ENCODE measurements at regions not wholly inside any gene's neighbourhood (a gene's known extent, or its start where the extent isn't known, plus 50 kb on each side); places are given as distances from the start of the nearest gene placed in this dataset.

DNA sequence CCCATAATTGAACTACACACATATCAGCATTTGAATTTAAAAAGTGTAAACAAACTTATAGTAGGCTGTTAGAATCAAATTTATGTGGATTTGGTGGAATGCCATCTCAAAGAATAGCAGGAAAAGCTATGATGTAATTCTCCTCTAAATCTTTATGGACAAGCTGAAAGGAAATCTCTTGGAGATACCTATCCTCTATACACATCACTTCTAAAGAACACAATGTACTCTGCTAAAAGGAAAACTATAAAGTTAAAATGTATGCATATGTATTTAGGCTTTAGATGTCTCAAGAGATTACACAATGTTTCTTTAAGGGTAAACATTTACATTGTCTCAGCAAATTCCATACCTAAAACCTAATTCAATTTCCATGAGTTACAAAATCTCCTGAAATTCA lies 323.3 kb downstream of the CRPPA start:
- TF ChIP-seq CEBPB (IDR thresholded peaks at IDR 0.05) = peak; percentile 20; the same call in 1 of the 2 replicates
- no peak for TF ChIP-seq EGR1 (IDR thresholded peaks at IDR 0.05)

GRCh38 chr7:16095171-16095950 lies 326.0 kb downstream of the CRPPA start:
- TF ChIP-seq FOXM1 (IDR thresholded peaks at IDR 0.05; ENCODE audit: borderline replicate concordance, low read depth) = no peak
- TF ChIP-seq, protein P1, sequence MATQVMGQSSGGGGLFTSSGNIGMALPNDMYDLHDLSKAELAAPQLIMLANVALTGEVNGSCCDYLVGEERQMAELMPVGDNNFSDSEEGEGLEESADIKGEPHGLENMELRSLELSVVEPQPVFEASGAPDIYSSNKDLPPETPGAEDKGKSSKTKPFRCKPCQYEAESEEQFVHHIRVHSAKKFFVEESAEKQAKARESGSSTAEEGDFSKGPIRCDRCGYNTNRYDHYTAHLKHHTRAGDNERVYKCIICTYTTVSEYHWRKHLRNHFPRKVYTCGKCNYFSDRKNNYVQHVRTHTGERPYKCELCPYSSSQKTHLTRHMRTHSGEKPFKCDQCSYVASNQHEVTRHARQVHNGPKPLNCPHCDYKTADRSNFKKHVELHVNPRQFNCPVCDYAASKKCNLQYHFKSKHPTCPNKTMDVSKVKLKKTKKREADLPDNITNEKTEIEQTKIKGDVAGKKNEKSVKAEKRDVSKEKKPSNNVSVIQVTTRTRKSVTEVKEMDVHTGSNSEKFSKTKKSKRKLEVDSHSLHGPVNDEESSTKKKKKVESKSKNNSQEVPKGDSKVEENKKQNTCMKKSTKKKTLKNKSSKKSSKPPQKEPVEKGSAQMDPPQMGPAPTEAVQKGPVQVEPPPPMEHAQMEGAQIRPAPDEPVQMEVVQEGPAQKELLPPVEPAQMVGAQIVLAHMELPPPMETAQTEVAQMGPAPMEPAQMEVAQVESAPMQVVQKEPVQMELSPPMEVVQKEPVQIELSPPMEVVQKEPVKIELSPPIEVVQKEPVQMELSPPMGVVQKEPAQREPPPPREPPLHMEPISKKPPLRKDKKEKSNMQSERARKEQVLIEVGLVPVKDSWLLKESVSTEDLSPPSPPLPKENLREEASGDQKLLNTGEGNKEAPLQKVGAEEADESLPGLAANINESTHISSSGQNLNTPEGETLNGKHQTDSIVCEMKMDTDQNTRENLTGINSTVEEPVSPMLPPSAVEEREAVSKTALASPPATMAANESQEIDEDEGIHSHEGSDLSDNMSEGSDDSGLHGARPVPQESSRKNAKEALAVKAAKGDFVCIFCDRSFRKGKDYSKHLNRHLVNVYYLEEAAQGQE (IDR thresholded peaks at IDR 0.05; ENCODE audit: low read depth) = peak; percentile 34; the same call in 1 of the 2 replicates

- no peak for TF ChIP-seq TEAD4 (IDR thresholded peaks at IDR 0.05)
- TF ChIP-seq, protein P1 (IDR thresholded peaks at IDR 0.05; ENCODE audit: low read depth) = no peak
- no peak for TF ChIP-seq CEBPB (IDR thresholded peaks at IDR 0.05)
- TF ChIP-seq FOXM1 (IDR thresholded peaks at IDR 0.05; ENCODE audit: borderline replicate concordance, low read depth) = no peak
- no peak for TF ChIP-seq TCF12 (IDR thresholded peaks at IDR 0.05; ENCODE audit: low read depth)
- no peak for TF ChIP-seq YY1 (IDR thresholded peaks at IDR 0.05; ENCODE audit: low read depth)
- TF ChIP-seq ZBTB7A (IDR thresholded peaks at IDR 0.05; ENCODE audit: low read depth) = no peak
- no peak for TF ChIP-seq NFIC (IDR thresholded peaks at IDR 0.05)
- no peak for TF ChIP-seq TAF1 (IDR thresholded peaks at IDR 0.05; ENCODE audit: low read depth)
- no peak for TF ChIP-seq CREB1 (IDR thresholded peaks at IDR 0.05; ENCODE audit: low read depth)
- TF ChIP-seq, protein P2, sequence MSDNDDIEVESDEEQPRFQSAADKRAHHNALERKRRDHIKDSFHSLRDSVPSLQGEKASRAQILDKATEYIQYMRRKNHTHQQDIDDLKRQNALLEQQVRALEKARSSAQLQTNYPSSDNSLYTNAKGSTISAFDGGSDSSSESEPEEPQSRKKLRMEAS (IDR thresholded peaks at IDR 0.05) = no peak
- no peak for TF ChIP-seq EGR1 (IDR thresholded peaks at IDR 0.05)
- TF ChIP-seq, protein P3, sequence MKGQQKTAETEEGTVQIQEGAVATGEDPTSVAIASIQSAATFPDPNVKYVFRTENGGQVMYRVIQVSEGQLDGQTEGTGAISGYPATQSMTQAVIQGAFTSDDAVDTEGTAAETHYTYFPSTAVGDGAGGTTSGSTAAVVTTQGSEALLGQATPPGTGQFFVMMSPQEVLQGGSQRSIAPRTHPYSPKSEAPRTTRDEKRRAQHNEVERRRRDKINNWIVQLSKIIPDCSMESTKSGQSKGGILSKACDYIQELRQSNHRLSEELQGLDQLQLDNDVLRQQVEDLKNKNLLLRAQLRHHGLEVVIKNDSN (IDR thresholded peaks at IDR 0.05) = no peak
- no peak for TF ChIP-seq EP300 (IDR thresholded peaks at IDR 0.05; ENCODE audit: borderline replicate concordance)
These were observed 326.7 kb downstream of the CRPPA start for GRCh38 chr7:16094651-16095050.

GRCh38 chr7:16092711-16093110 lies 328.6 kb downstream of the CRPPA start:
- TF ChIP-seq, protein P2 (IDR thresholded peaks at IDR 0.05) = no peak
- no peak for TF ChIP-seq TCF12 (IDR thresholded peaks at IDR 0.05; ENCODE audit: low read depth)
- TF ChIP-seq, protein P1 (IDR thresholded peaks at IDR 0.05; ENCODE audit: low read depth) = no peak
- TF ChIP-seq TAF1 (IDR thresholded peaks at IDR 0.05; ENCODE audit: low read depth) = no peak
- no peak for TF ChIP-seq EGR1 (IDR thresholded peaks at IDR 0.05)
- no peak for TF ChIP-seq RAD21 (IDR thresholded peaks at IDR 0.05; ENCODE audit: low read depth)
- no peak for TF ChIP-seq EP300 (IDR thresholded peaks at IDR 0.05; ENCODE audit: borderline replicate concordance)
- TF ChIP-seq ZBTB7A (IDR thresholded peaks at IDR 0.05; ENCODE audit: low read depth) = no peak
- no peak for TF ChIP-seq CREB1 (IDR thresholded peaks at IDR 0.05; ENCODE audit: low read depth)

GRCh38 chr7:16091701-16092310 lies 329.5 kb downstream of the CRPPA start:
- no peak for TF ChIP-seq RAD21 (IDR thresholded peaks at IDR 0.05; ENCODE audit: low read depth)
- no peak for TF ChIP-seq YY1 (IDR thresholded peaks at IDR 0.05; ENCODE audit: low read depth)
- TF ChIP-seq CEBPB (IDR thresholded peaks at IDR 0.05) = no peak
- TF ChIP-seq, protein P3 (IDR thresholded peaks at IDR 0.05) = no peak
- no peak for TF ChIP-seq EP300 (IDR thresholded peaks at IDR 0.05; ENCODE audit: borderline replicate concordance)
